ENCODE measurements at regions not wholly inside any gene's neighbourhood (a gene's known extent, or its start where the extent isn't known, plus 50 kb on each side); places are given as distances from the start of the nearest gene placed in this dataset.
A peak's percentile ranks its signal among the peaks of the same experiment; 100 is the strongest.

DNA sequence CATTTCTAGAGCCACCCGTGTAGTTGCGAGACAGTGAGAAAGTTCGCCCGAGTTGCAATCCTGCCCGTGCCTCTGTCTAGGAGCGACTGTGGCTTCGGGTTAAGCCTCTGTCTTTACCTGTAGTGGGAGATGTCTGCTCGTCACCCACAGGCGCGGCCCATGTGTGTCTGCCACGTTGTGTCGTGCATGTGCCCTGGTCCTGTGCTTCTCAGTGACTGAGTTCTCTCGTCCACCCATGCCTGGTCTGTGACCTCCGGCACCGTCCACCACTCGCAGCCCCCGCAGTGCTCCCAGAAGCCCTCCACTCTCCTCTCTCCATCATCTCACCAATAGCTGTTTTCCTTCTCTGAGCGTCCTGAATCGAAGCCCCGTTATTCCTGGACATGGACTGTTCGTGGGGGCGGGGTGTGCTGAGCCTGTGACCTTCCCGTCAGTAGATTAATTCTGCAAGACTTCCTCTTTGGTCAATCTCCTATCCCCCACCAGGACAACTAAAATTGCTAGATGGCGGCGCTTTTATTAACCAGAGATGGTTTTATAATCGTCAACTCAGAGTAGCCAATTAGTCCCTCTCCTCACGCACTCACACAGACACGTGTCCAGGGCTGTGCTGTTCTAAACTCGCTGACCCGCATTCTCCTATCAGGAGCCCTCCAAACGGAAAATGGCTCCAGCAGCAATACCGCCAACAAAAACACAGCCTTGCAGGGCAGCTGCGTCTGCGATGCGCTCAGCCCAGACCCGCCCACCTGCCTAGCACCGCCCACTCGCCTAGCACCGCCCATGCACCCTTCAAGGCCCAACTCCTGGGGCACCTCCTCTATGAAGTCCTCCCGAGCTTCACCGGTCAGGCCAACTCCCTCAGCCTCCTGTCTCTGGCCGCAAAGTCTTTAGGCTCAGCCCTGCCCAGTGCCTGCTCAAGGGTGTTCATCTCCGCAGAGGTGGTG, 119.4 kb downstream of the TWIST2 start:
- peak in 1 of 2 donors; percentile 57 for DNase-seq
- TF ChIP-seq, protein P1, sequence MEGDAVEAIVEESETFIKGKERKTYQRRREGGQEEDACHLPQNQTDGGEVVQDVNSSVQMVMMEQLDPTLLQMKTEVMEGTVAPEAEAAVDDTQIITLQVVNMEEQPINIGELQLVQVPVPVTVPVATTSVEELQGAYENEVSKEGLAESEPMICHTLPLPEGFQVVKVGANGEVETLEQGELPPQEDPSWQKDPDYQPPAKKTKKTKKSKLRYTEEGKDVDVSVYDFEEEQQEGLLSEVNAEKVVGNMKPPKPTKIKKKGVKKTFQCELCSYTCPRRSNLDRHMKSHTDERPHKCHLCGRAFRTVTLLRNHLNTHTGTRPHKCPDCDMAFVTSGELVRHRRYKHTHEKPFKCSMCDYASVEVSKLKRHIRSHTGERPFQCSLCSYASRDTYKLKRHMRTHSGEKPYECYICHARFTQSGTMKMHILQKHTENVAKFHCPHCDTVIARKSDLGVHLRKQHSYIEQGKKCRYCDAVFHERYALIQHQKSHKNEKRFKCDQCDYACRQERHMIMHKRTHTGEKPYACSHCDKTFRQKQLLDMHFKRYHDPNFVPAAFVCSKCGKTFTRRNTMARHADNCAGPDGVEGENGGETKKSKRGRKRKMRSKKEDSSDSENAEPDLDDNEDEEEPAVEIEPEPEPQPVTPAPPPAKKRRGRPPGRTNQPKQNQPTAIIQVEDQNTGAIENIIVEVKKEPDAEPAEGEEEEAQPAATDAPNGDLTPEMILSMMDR (IDR thresholded peaks at IDR 0.05) = no peak
- Histone ChIP-seq H3K4me3 (no peak overlapping the region), H3K4me1 (no peaks in the 10 kb centered on the region), H3K27me3 (peaks cover 0 to 44% of the 10 kb centered on the region in 2 donors), H3K27ac (no peak overlapping the region), H3K9me3 (no peaks in the 10 kb centered on the region), H3K36me3 (no peaks in the 10 kb centered on the region)
- intact Hi-C loops (cut with DNase I; ENCODE audit: low total_unique reads) = no loop called here

DNA sequence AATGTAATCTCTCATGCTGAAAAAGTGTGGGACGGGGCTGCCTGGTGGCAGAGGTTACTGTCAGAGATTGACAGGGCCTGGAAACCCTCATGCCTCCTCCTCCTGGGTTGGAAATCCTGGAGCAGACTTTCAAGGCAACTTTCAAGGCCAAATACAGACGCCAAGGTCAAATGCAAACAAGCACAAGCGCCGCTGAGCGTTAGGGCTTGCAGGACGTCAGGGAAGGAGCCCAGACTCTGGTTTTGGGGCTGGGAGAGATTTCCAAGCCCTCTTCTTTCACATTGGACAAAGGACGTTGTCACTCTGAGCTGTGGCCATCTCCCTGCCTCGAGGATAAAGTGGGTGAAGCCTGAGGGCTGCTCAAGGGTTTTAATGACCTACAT, 120.1 kb downstream of the TWIST2 start:
- Histone ChIP-seq H3K4me3 (no peak overlapping the region), H3K27ac (no peak overlapping the region), H3K9me3 (no peaks in the 10 kb centered on the region), H3K36me3 (no peaks in the 10 kb centered on the region), H3K4me1 (no peaks in the 10 kb centered on the region), H3K27me3 (peaks cover 0 to 44% of the 10 kb centered on the region in 2 donors)
- DNase-seq = no peak
- intact Hi-C loops (cut with DNase I; ENCODE audit: low total_unique reads) = no loop called here
- TF ChIP-seq, protein P1 (IDR thresholded peaks at IDR 0.05) = no peak

DNA sequence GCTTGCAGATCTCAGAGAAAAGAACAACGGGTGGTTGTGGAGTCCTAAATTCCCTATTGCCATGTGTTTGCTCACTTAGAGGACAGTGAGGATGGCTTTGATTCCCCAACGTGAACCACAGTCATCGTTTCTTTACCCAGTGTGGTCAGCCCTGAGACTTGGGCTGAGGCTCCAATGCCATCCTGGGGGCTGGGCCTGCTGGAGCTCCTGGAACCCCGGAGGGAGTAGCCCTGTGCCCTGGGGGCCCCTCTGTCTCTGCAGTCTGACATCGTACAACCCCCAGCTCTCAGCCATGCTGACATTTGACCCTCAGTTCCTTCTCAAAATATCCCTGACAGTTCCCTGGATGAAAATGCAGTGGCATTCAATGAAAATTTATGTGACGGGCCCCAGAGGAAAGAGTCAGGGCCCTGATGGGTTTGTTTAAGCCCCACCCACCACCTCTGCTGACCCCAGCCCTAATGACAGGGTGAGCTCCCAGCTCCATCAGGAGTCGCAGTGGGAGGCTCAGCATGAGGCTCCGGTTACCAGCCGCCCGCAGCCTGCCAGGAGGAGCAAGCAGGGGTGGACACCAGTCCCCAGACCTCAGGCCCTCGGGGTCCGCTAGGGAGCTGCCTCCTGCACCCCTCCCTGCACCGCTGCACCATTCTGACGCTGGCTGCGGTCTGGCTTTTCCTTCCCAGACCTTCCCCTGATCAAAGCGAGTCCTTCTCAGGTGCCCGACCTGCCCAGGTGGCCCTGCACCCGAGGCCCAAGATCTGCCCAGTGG, 120.9 kb downstream of the TWIST2 start:
- Histone ChIP-seq H3K4me1 (peaks cover 0 to 7% (median 2%) of the 10 kb centered on the region in 4 donors), H3K27ac (no peak overlapping the region), H3K36me3 (no peaks in the 10 kb centered on the region), H3K4me3 (no peak overlapping the region), H3K27me3 (peaks cover 0 to 44% of the 10 kb centered on the region in 2 donors), H3K9me3 (no peaks in the 10 kb centered on the region)
- TF ChIP-seq, protein P1 (IDR thresholded peaks at IDR 0.05) = no peak
- DNase-seq = peak in 1 of 2 donors; percentile 56
- intact Hi-C loops (cut with DNase I; ENCODE audit: low total_unique reads) = no loop called here

- TF ChIP-seq, protein P1 (IDR thresholded peaks at IDR 0.05) = no peak
- peaks cover 0 to 13% (median 4%) of the 10 kb centered on the region in 4 donors for H3K4me1 ChIP-seq
- intact Hi-C loops (cut with DNase I; ENCODE audit: low total_unique reads) = no loop called here
- peaks cover 0 to 44% of the 10 kb centered on the region in 2 donors for H3K27me3 ChIP-seq
- no peak overlapping the region for H3K4me3 ChIP-seq
- DNase-seq = peak in 1 of 2 donors; percentile 40
- H3K27ac ChIP-seq = no peak overlapping the region
- H3K9me3 ChIP-seq = no peaks in the 10 kb centered on the region
- no peaks in the 10 kb centered on the region for H3K36me3 ChIP-seq
Observed at GRCh38 chr2:238969857-238970256, 122.0 kb downstream of the TWIST2 start.

- H3K4me1 ChIP-seq = peaks cover 0 to 14% (median 4%) of the 10 kb centered on the region in 4 donors
- TF ChIP-seq, protein P1 (IDR thresholded peaks at IDR 0.05) = peak; percentile 92 to 99
- DNase-seq = peak; percentile 48 to 74
- peaks cover 0 to 44% of the 10 kb centered on the region in 2 donors for H3K27me3 ChIP-seq
- H3K27ac ChIP-seq = no peak overlapping the region
- H3K36me3 ChIP-seq = no peaks in the 10 kb centered on the region
- intact Hi-C loops (cut with DNase I; ENCODE audit: low total_unique reads) = no loop called here
- H3K9me3 ChIP-seq = no peaks in the 10 kb centered on the region
- no peak overlapping the region for H3K4me3 ChIP-seq
Observed at GRCh38 chr2:238970553-238971081, 122.7 kb downstream of the TWIST2 start.

Measured in tibial artery (tissue), 4 donors.